DMS153 (cell line): ENCODE measurements at regions not wholly inside any gene's neighbourhood (a gene's known extent, or its start where the extent isn't known, plus 50 kb on each side); places are given as distances from the start of the nearest gene placed in this dataset.
A peak's percentile ranks its signal among the peaks of the same experiment; 100 is the strongest.
"Not testable (repeated sequence)": the region's sequence is repeated elsewhere in the genome, so short reads cannot be mapped to it uniquely, and the experiment has no call there.

Source experiments
- DNase-seq: peaks from one replicate; lab custom pipeline; 2025; lab: John Stamatoyannopoulos, UW

DNA sequence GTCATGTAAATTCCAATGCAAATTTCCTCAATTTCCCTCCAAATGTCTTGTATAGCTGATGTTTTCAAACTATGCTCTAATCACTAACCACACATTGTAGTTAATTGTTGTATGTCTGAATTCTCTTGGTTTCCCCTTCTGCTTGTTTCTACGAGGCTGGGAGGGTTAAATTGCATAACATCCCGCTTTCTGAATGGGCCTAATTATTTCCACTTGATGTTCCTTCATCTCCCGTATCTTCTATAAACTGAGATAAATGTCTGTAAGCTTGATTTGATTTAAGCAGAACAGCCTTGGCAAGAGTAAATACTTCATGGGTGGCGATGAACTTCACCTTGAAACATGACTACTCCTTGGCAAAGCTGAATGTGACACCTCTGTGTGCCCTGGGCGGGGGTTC is 72.2 kb downstream of the SERINC2 start:
- no peak for DNase-seq

DNA sequence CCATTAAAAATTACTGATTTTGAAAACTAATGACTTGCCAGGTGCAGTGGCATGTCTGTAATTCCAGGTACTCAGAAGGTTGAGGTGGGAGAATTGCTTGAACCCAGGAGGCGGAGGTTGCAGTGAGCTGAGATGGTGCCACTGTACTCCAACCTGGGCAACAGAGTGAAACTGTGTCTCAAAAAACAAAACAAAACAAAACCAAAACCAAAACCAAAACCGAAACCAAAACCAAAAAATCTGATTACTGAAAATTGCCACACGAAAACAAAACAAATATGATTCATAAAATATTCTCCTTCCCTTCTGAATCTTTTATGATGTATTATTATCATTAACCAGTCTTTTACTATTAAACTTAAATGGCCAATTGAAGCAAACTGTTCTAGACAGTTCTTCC is 74.1 kb downstream of the SERINC2 start:
- no peak for DNase-seq

DNA sequence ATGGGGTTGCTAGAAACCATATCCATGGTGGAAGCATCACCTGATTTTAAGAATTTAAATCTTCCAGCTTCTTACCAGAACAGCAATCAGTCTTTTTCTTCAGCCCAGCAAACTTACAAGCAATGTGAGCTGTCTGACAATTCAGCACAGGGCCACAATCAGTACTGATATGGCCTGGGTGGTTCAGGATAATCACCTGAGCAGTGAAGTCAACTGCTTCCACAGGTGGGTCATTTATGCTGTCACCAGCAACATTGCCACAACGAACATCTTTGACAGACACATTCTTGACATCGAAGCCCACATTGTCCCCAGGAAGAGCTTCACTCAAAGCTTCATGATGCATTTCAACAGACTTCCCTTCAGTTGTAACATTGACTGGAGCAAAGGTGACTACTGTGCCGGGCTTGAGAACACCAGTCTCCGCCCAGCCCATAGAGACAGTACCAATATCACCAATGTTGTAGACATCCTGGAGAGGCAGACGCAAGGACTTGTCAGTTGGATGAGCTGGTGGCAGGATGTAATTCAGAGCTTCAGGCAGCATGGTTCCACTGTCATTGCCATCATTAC is 74.8 kb downstream of the SERINC2 start:
- no peak for DNase-seq

DNA sequence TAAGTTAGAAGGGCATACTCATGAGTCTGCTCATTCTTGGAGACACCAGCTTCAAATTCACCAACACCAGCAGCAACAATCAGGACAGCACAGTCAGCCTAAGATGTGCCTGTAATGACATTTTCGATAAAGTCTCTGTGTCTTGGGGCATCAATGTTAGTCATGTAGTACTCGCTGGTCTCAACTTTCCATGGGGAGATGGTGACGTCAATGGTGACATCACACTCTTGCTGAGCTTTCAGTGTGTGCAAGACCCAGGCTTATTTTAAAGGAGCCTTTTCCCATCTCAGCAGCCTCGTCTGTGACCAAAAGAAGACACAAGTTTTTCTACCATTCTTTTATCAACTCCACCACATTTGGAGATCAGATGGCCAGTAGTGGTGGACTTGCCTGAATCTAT is 75.5 kb downstream of the SERINC2 start:
- DNase-seq, result no peak

DNA sequence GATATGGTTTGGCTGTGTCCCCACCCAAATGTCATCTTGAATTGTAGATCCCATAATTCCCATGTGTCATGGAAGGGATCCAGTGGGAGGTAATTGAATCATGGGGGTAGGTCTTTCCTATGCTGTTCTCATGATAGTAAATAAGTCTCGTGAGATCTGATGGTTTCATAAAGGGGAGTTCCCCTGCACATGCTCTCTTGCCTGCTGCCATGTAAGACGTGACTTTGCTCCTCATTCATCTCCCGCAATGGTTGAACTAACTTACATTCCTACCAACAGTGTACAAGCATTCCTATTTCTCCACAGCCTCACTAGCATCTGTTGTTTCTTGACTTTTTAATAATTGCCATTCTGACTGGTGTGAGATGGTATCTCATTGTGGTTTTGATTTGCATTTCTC is 76.6 kb downstream of the SERINC2 start:
- DNase-seq, result not testable (repeated sequence)

DNA sequence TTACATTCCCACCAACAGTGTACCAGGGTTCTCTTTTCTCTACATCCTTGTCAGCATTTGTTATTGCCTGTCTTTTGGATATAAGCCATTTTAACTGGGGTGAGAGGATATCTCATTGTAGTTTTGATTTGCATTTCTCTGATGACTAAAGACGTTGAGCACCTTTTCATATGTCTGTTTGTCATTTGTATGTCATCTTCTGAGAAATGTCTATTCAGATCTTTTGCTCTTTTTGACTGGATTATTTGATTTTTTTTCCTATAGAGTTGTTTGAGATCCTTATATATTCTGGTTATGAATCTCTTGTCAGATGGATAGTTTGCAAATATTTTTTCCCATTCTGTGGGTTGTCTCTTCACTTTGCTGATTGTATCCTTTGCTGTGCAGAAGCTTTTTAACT is 77.6 kb downstream of the SERINC2 start:
- DNase-seq, result not testable (repeated sequence)

DNA sequence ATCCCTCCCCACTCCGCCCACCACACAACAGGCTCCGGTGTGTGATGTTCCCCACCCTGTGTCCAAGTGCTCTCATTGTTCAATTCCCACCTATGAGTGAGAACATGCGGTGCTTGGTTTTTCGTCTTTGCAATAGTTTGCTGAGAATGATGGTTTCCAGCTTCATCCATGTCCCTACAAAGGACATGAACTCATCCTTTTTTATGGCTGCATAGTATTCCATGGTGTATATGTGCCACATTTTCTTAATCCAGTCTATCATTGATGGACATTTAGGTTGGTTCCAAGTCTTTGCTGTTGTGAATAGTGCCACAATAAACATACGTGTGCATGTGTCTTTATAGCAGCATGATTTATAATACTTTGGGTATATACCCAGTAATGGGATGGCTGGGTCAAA is 81.0 kb upstream of the TINAGL1 start:
- DNase-seq, result not testable (repeated sequence)

DNA sequence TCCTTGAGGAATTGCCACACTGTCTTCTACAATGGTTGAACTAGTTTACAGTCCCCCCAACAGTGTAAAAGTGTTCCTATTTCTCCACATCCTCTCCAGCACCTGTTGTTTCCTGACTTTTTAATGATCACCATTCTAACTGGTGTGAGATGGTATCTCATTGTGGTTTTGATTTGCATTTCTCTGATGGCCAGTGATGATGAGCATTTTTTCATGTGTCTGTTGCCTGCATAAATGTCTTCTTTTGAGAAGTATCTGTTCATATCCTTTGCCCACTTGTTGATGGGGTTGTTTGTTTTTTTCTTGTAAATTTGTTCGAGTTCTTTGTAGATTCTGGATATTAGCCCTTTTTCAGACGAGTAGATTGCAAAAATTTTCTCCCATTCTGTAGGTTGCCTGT is 80.5 kb upstream of the TINAGL1 start:
- DNase-seq, result not testable (repeated sequence)

DNA sequence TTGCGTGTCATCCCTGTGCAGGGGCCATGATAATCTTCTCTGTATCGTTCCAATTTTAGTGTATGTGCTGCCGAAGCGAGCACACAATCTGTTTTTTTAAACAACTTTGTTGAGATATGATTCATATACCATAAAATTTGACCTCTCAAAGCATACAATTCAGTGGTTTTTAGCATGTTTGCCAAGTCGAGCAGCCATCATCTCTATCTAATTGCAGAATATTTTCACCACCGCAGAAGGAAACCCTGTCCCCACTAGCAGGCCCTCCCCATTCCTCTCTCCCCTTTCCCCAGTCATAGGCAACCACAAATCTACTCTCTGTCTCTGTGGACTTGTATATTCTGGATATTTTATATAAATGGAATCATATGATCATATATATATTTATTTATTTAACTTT is 78.7 kb upstream of the TINAGL1 start:
- no peak for DNase-seq

DNA sequence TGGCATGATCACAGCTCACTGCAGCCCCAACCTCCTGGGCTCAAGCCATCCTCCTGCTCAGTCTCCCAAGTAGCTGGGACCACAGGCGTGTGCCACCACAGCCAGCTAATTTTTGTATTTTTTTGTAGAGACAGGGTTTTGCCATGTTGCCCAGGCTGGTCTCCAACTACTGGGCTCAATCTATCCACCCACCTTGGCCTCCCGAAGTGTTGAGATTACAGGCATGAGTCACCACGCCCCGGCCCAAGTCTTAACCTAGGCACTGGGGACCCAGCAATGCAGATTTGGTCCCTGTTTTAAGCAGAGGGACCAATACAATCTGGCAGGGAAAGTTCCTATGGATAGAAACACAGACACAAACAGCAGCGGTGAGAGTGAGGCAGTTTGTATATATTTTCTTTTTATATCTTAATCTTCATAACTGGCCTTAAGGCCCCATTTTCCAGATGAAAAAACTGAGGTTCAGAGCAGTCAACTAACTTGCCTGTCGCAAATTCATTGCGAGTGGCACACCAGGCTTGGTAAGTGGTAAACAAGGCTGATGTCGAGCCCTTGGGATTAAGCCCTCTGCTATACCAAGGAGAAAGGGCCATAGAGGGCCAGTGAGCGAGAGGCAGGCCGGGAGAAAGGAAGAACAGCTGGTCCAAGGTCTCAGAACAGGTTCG is 77.8 kb upstream of the TINAGL1 start:
- DNase-seq, result no peak

DNA sequence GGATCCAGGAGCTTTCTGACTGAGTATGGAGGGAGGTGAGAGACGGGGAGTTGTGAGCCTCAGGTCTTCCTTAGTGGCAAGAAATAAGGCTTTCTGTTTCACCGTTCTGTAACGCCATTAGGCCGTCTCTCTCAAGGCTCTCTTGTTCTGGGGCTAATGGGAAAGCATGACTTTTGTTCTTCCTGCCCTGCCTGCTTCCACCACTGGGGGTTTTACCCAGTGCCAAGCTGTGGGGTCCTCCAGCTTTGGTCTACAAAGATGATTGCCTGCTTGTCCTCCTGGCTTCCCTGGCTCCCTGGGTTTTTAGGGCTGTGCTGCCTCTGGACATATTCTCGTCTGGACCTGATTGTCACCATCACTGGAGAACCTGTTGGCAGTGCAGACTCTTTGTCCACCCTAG is 74.8 kb upstream of the TINAGL1 start:
- no peak for DNase-seq

DNA sequence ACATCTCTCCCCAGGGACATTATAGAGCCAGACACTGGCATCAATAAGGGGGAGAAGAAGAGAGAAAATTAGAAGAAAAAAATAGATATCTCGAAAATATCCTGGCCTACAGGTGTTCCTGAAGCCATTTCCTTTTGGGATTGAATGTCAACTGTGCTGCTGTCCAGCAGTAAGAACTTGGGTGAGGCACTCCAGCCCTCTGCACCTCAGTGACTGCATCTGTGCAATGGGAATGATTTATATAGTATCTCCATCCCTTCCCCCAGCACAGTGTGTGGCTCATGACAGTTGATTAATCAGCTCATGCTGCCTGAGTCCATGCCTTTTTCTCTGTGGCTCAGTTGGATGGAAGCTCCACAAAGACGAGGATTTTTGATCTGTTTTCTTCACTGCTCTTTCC is 74.1 kb upstream of the TINAGL1 start:
- DNase-seq, result no peak

DNA sequence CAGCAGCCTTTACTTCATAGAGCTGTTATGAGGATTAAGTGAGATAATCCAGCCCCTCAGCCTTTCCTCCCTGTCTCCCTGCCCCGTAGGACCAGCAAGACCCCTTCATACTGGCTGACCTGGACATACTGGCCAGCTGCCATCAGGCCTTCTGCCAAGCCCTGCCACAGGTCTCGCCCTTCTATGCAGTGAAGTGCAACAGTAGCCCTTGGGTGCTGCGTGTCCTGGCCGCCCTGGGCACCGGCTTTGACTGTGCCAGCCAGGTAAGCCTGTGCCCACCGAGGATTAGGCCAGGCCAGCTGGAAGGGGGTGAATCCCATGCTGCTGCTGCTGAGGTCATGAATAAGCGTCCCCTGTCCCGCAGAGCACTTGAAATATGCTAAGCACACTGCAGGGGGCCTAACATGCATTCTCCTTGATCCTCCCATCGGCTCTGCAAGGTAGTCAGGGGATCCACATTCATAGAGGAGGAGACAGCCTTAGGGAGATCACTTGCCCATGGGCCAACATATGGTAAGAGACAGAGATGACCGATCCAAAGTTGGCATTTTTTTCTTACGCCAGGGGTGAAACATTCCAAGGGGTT is 73.3 kb upstream of the TINAGL1 start:
- no peak for DNase-seq

DNA sequence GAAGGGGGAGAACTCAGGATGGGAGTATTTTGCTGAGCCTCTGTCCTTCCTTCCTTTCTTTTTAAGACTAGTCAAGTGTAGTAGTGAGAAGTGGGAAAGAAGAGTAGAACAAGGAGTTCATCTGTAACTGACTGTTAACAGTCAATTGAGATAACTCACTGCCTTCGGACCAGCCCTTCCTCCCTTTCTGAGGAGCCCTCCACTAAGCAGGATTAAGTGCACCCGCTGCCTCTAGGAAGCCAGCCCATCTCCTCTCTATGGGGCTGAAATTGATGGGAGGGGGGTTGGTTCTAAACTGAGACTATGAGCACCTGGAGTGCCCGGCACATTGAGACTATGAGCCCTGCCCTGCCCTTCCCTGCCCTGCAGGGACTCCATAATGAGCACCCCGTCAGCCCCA is 72.7 kb upstream of the TINAGL1 start:
- DNase-seq, result no peak

DNA sequence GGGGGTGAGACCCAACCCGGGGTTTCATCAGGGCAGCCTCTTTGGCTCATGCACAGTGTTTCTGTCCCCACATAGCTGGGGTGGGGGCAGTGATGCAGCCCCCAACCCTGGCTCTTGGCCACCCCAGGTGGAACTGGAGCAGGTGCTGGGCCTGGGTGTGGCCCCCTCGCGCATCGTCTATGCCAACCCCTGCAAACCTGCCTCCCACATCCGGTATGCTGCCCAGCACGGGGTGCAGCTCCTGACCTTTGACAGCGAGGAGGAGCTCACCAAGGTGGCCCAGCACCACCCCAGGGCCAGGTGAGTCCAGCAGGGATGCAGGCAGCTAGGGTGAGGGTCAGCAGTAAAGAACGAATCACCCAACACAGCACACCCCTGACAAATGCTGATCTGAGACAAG is 72.3 kb upstream of the TINAGL1 start:
- no peak for DNase-seq

DNA sequence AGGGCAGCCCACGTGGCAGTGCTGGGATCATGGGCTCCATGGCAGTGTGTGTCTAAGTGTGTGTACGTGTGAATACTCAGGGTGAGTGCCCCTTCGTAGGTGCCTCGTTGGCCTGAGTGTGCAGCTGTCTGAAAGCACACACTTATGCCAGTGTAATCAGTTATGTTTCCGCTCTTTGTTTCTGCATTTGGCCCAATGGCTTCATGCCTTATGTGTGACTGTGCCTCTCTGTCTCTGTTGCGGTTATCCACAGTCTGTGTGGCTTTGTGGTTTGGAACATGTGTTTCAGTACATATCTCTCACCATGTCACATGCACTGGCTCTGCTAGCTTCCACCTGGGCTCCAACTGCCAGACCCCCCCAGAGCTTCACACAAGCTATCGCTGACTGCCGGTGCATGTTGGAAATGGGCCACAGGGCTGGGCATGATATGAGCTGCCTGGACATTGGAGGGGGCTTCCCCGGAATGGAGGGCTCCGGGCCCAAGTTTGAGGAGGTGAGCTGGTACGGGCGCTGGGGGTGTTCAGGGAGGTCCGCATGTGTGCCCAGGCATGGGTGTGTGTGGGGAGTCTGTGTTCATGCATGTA is 70.3 kb upstream of the TINAGL1 start:
- DNase-seq, result no peak

DNA sequence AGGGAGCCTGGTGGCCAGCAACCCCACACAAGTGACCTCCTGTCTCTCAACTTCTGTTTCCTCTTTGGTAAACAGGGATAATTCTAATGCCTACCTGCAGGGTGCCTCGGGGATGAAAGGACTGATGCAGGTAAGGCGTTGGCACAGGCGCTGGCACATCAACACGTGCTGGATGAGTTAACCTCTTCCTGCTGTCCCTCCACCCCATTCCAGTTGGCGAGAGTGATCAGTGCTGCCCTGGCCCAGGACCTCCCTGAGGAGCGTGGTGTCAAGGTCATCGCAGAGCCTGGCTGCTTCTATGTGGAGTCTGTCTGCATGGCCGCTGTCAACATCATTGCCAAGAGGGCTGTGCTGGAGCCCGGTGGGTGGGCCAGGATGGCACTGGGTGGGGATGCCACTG is 69.1 kb upstream of the TINAGL1 start:
- no peak for DNase-seq

DNA sequence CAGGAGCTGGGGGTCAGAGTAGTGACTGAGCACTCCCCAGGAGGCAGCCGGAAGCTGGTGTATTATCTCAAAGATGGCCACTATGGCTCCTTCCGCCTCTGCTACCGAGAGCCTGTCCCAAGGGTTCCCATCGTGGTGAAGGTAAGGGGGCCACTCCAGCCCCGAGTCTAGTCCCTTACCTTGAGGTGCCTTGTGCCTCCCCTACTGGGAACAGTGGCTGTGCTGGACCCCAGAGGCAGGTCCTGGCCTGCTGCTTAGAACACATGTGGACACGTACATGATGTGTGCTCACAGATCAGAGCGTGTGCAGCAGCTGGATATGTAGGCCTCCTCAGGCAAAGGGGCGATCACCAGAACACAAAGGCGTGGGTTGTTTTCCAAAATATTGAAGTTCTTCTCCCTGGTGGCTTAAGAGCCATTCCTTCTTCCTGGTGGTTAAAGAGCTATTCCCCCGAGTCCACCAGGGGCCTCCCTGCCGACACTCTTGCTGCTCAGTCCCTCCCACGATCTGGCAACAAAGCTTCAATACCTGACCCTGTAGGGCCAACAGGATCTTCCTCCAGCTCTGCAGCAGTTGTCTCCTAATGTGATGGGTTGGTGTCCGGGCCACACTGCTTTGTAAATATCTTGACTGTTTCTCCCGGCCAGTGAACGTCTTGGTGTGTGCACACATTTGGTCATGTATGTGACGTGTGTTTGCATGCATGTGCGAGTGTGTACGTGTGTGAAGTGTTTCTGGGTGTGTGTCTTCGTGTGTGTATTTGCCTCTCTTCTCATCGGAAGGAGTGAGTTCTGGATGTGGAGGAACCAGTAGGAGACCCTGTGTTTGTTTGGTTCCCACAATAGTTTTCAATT is 68.4 kb upstream of the TINAGL1 start:
- DNase-seq, result no peak

DNA sequence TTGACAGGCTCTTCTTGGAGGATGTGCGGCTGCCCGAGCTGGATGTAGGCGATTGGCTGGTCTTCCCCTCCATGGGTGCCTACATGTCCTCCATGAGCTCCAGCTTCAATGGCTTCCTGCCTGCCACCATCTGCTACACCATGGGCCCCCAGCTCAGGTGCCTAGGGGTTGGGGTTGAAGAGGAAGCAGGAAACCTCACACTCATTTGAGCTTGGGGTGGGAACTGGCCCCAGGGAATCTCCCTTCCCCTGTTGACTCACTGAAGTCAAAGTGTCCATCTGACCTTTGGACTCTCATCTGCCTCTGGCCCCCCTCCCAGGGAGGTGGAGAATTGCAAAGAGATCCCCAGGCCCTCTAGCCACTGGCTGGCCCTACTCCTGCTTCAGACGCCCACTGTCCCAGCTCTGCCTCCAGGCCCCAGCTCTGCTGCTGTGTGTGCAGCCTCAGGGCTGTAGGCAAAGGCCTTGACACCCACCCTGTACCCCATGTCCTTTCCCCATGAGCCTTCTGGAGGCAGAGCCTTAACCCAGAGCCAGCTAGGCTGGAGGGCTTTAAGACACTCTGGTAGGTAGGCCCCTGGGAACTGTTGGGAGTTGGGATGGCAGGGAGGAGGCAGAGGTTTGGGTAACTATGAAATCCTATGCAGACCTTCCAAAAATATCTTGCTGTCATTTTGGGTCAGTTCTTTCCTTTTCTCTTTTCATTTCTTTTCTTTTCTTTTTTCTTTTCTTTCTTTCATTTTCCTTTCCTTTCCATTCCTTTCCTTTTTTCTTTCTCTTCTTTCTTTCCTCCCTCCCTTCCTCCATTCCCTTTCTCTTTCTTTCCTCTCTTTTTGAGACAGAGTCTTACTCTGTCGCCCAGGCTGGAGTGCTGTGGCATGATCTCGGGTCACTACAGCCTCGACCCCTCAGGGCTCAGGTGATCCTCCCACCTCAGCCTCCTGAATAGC is 66.9 kb upstream of the TINAGL1 start:
- DNase-seq, result no peak

DNA sequence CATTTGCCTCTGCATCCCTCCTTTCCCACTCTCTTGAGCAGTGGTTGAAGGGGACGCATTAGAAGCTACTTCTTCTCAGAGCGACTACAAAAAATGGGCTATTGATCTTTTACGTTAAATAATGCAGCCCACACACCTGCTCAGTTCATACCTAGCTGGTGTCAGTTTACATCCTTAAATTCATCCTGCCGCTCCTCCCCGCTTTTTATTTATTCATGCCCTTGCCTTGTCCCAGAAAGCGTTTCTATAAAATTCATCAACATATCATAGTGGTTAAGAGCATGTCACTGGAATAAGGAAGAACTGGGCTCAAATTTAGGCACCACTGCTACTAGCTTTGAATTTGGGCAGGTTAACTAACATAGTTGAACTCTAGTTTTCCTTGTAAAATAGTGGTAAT is 66.0 kb upstream of the TINAGL1 start:
- DNase-seq, result peak; percentile 82
